ENCODE measurements at regions not wholly inside any gene's neighbourhood (a gene's known extent, or its start where the extent isn't known, plus 50 kb on each side); places are given as distances from the start of the nearest gene placed in this dataset.
"Not testable (repeated sequence)": the region's sequence is repeated elsewhere in the genome, so short reads cannot be mapped to it uniquely, and the experiment has no call there.

- H4K91ac ChIP-seq (ENCODE audit: low read depth, low read length) = no peak overlapping the region
- H2BK120ac ChIP-seq (ENCODE audit: insufficient read depth, low read length, poor library complexity) = no peak overlapping the region
- H3K27ac ChIP-seq (ENCODE audit: low read depth, low read length) = no peak overlapping the region
- no peak overlapping the region for H3K23ac ChIP-seq (ENCODE audit: low read length)
- H2BK12ac ChIP-seq (ENCODE audit: low read length) = no peak overlapping the region
- H3K36me3 ChIP-seq (ENCODE audit: control insufficient read depth in 1 of 2, insufficient read depth in 2 of 2, low read length in 2 of 2) = no peaks in the 10 kb centered on the region
- H3K79me1 ChIP-seq (ENCODE audit: low read length) = no peaks in the 10 kb centered on the region
- no peak overlapping the region for H2BK5ac ChIP-seq (ENCODE audit: low read depth, low read length, poor library complexity)
- no peak overlapping the region for H4K8ac ChIP-seq (ENCODE audit: low read depth, low read length)
- no CpG with 5 or more reads among the region's 2 CpGs for WGBS (ENCODE audit: extremely low coverage, insufficient coverage, insufficient read length)
- H3K4me3 ChIP-seq (ENCODE audit: low read depth, low read length) = no peak overlapping the region
- H3K9me3 ChIP-seq (ENCODE audit: insufficient read depth, low read depth, low read length) = peaks cover 2% of the 10 kb centered on the region
- no peak overlapping the region for H4K12ac ChIP-seq (ENCODE audit: low read depth, low read length)
- H3K14ac ChIP-seq (ENCODE audit: low read length) = no peak overlapping the region
- H3K4me2 ChIP-seq (ENCODE audit: low read length) = no peak overlapping the region
- H3K18ac ChIP-seq (ENCODE audit: low read length) = no peak overlapping the region
- no peaks in the 10 kb centered on the region for H3K27me3 ChIP-seq (ENCODE audit: insufficient read depth, low read length)
- no peaks in the 10 kb centered on the region for H3K79me2 ChIP-seq (ENCODE audit: control insufficient read depth, insufficient read depth, low read length, poor library complexity)
- H3K4ac ChIP-seq (ENCODE audit: low read depth, low read length) = no peak overlapping the region
- no peak for DNase-seq
- H3K4me1 ChIP-seq (ENCODE audit: control insufficient read depth in 1 of 2, insufficient read depth in 2 of 2, low read length in 2 of 2) = peaks cover 0 to 2% of the 10 kb centered on the region in 2 experiments
- no peak overlapping the region for H2AK5ac ChIP-seq (ENCODE audit: low read length)
- H2AFZ ChIP-seq (ENCODE audit: insufficient read depth, low read length, poor library complexity) = no peak overlapping the region
- H3K9ac ChIP-seq (ENCODE audit: low read length) = no peak overlapping the region
Measured at GRCh38 chr13:100767192-100767591, 92.6 kb upstream of the TMTC4 start.

- not testable (repeated sequence) for H3K79me1 ChIP-seq (ENCODE audit: low read length); H3K4me2 ChIP-seq (ENCODE audit: low read length); H3K18ac ChIP-seq (ENCODE audit: low read length); H2BK120ac ChIP-seq (ENCODE audit: insufficient read depth, low read length, poor library complexity); H2AFZ ChIP-seq (ENCODE audit: insufficient read depth, low read length, poor library complexity); H3K36me3 ChIP-seq (ENCODE audit: control insufficient read depth in 1 of 2, insufficient read depth in 2 of 2, low read length in 2 of 2); H2BK5ac ChIP-seq (ENCODE audit: low read depth, low read length, poor library complexity); H3K23ac ChIP-seq (ENCODE audit: low read length); H4K8ac ChIP-seq (ENCODE audit: low read depth, low read length); H3K4me3 ChIP-seq (ENCODE audit: low read depth, low read length); H3K27ac ChIP-seq (ENCODE audit: low read depth, low read length); H3K14ac ChIP-seq (ENCODE audit: low read length); H3K27me3 ChIP-seq (ENCODE audit: insufficient read depth, low read length); H2AK5ac ChIP-seq (ENCODE audit: low read length); H3K9me3 ChIP-seq (ENCODE audit: insufficient read depth, low read depth, low read length); H2BK12ac ChIP-seq (ENCODE audit: low read length); H3K79me2 ChIP-seq (ENCODE audit: control insufficient read depth, insufficient read depth, low read length, poor library complexity); H3K4ac ChIP-seq (ENCODE audit: low read depth, low read length); DNase-seq; H4K91ac ChIP-seq (ENCODE audit: low read depth, low read length); H4K12ac ChIP-seq (ENCODE audit: low read depth, low read length); H3K4me1 ChIP-seq (ENCODE audit: control insufficient read depth in 1 of 2, insufficient read depth in 2 of 2, low read length in 2 of 2); H3K9ac ChIP-seq (ENCODE audit: low read length)
- WGBS (ENCODE audit: extremely low coverage, insufficient coverage, insufficient read length) = no CpG with 5 or more reads among the region's 4 CpGs
Measured at GRCh38 chr13:100766570-100766969, 92.0 kb upstream of the TMTC4 start.

- Histone ChIP-seq H3K27me3 (ENCODE audit: insufficient read depth, low read length) (no peaks in the 10 kb centered on the region), H2BK120ac (ENCODE audit: insufficient read depth, low read length, poor library complexity) (no peak overlapping the region), H3K4me3 (ENCODE audit: low read depth, low read length) (no peak overlapping the region), H3K27ac (ENCODE audit: low read depth, low read length) (no peak overlapping the region), H3K36me3 (ENCODE audit: control insufficient read depth in 1 of 2, insufficient read depth in 2 of 2, low read length in 2 of 2) (no peaks in the 10 kb centered on the region), H3K14ac (ENCODE audit: low read length) (no peak overlapping the region), H3K9ac (ENCODE audit: low read length) (no peak overlapping the region), H3K4me1 (ENCODE audit: control insufficient read depth in 1 of 2, insufficient read depth in 2 of 2, low read length in 2 of 2) (peaks cover 0 to 2% of the 10 kb centered on the region in 2 experiments), H3K79me1 (ENCODE audit: low read length) (no peaks in the 10 kb centered on the region), H2BK5ac (ENCODE audit: low read depth, low read length, poor library complexity) (no peak overlapping the region), H3K79me2 (ENCODE audit: control insufficient read depth, insufficient read depth, low read length, poor library complexity) (no peaks in the 10 kb centered on the region), H4K91ac (ENCODE audit: low read depth, low read length) (no peak overlapping the region), H3K4ac (ENCODE audit: low read depth, low read length) (no peak overlapping the region), H2BK12ac (ENCODE audit: low read length) (no peak overlapping the region), H4K8ac (ENCODE audit: low read depth, low read length) (no peak overlapping the region), H3K18ac (ENCODE audit: low read length) (no peak overlapping the region), H3K4me2 (ENCODE audit: low read length) (no peak overlapping the region), H2AK5ac (ENCODE audit: low read length) (no peak overlapping the region), H3K23ac (ENCODE audit: low read length) (no peak overlapping the region), H2AFZ (ENCODE audit: insufficient read depth, low read length, poor library complexity) (no peak overlapping the region), H4K12ac (ENCODE audit: low read depth, low read length) (no peak overlapping the region), H3K9me3 (ENCODE audit: insufficient read depth, low read depth, low read length) (peaks cover 2% of the 10 kb centered on the region)
- DNase-seq = no peak
- no CpG with 5 or more reads among the region's 9 CpGs for WGBS (ENCODE audit: extremely low coverage, insufficient coverage, insufficient read length)
Measured at GRCh38 chr13:100764937-100765336, 90.3 kb upstream of the TMTC4 start.

- no CpG with 5 or more reads among the region's 22 CpGs for WGBS (ENCODE audit: extremely low coverage, insufficient coverage, insufficient read length)
Measured at GRCh38 chr13:100762126-100762525, 87.5 kb upstream of the TMTC4 start.

More at GRCh38 chr13:100762126-100762525, 87.5 kb upstream of the TMTC4 start:
- not testable (repeated sequence) for H3K14ac ChIP-seq (ENCODE audit: low read length); H3K23ac ChIP-seq (ENCODE audit: low read length); H3K4me2 ChIP-seq (ENCODE audit: low read length); H2BK12ac ChIP-seq (ENCODE audit: low read length); H2AFZ ChIP-seq (ENCODE audit: insufficient read depth, low read length, poor library complexity); H2BK5ac ChIP-seq (ENCODE audit: low read depth, low read length, poor library complexity); H3K27me3 ChIP-seq (ENCODE audit: insufficient read depth, low read length); H3K79me1 ChIP-seq (ENCODE audit: low read length); H3K4me1 ChIP-seq (ENCODE audit: control insufficient read depth in 1 of 2, insufficient read depth in 2 of 2, low read length in 2 of 2); H3K18ac ChIP-seq (ENCODE audit: low read length); H3K4ac ChIP-seq (ENCODE audit: low read depth, low read length); H3K27ac ChIP-seq (ENCODE audit: low read depth, low read length); H3K36me3 ChIP-seq (ENCODE audit: control insufficient read depth in 1 of 2, insufficient read depth in 2 of 2, low read length in 2 of 2); DNase-seq; H2BK120ac ChIP-seq (ENCODE audit: insufficient read depth, low read length, poor library complexity); H2AK5ac ChIP-seq (ENCODE audit: low read length); H4K91ac ChIP-seq (ENCODE audit: low read depth, low read length); H3K4me3 ChIP-seq (ENCODE audit: low read depth, low read length); H4K12ac ChIP-seq (ENCODE audit: low read depth, low read length); H4K8ac ChIP-seq (ENCODE audit: low read depth, low read length); H3K79me2 ChIP-seq (ENCODE audit: control insufficient read depth, insufficient read depth, low read length, poor library complexity); H3K9me3 ChIP-seq (ENCODE audit: insufficient read depth, low read depth, low read length); H3K9ac ChIP-seq (ENCODE audit: low read length)

All from trophoblast cell (in vitro differentiated cells and primary cell).